ENCODE measurements at regions not wholly inside any gene's neighbourhood (a gene's known extent, or its start where the extent isn't known, plus 50 kb on each side); places are given as distances from the start of the nearest gene placed in this dataset.

DNA sequence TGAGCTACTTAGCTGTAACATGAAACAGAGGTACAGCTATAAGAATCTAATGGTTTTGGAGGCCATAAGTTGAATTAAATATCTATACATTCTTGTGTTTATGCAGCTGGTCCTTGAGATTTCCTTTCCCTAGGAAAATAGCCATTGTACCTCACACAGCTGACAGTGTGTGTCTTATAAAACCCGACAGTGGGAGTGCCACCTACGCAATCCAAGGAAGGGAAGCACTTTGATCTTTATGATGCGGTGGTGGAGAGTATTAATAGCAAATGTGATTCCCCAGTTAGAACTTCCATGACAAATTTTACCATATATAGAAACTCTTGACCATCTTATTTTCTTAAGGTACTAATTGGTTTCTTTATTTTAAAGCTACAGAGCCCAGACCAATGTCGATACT, 149.5 kb downstream of the TMEM200A start:
- Histone ChIP-seq H2BK5ac (ENCODE audit: low read depth, low read length, poor library complexity, severe bottlenecking) (no peak overlapping the region), H3K27me3 (ENCODE audit: control insufficient read depth in 1 of 2, insufficient read depth in 1 of 2, low read length in 2 of 2) (no peaks in the 10 kb centered on the region), H3K18ac (ENCODE audit: low read depth in 1 of 2, low read length in 2 of 2) (no peak overlapping the region), H3K79me1 (replicated peaks; ENCODE audit: low read length, poor library complexity, severe bottlenecking) (no peaks in the 10 kb centered on the region), H3K36me3 (ENCODE audit: control insufficient read depth in 1 of 2, insufficient read depth in 2 of 2, low read depth in 1 of 2, low read length in 2 of 2) (no peaks in the 10 kb centered on the region), H2AK5ac (ENCODE audit: low read length, severe bottlenecking) (no peak overlapping the region), H2BK120ac (ENCODE audit: low read depth, low read length) (no peak overlapping the region), H3K9me3 (ENCODE audit: control insufficient read depth, low read length) (no peaks in the 10 kb centered on the region), H3K23ac (ENCODE audit: low read length in 2 of 2) (no peak overlapping the region), H3K4me1 (ENCODE audit: control insufficient read depth, insufficient read depth, low read depth, low read length) (no peaks in the 10 kb centered on the region), H4K8ac (ENCODE audit: low read length) (no peak overlapping the region), H3K4me3 (ENCODE audit: insufficient read depth in 1 of 2, low read depth in 1 of 2, low read length in 2 of 2) (no peak overlapping the region), H2BK15ac (ENCODE audit: low read depth, poor library complexity, severe bottlenecking) (no peak overlapping the region), H2AFZ (ENCODE audit: low read depth, low read length) (no peak overlapping the region), H3K14ac (ENCODE audit: low read length in 2 of 2) (no peak overlapping the region), H2BK12ac (ENCODE audit: low read length in 2 of 2) (no peak overlapping the region), H3K27ac (ENCODE audit: low read length, poor library complexity, severe bottlenecking) (no peak overlapping the region), H3K4ac (ENCODE audit: low read depth in 1 of 2, low read length in 2 of 2) (no peak overlapping the region), H3K9ac (ENCODE audit: low read length) (no peak overlapping the region), H4K91ac (ENCODE audit: low read length) (no peak overlapping the region), H3K4me2 (ENCODE audit: low read length, poor library complexity, severe bottlenecking) (no peak overlapping the region)
- WGBS, result no CpG with 5 or more reads among the region's 4 CpGs
- DNase-seq, result no peak

DNA sequence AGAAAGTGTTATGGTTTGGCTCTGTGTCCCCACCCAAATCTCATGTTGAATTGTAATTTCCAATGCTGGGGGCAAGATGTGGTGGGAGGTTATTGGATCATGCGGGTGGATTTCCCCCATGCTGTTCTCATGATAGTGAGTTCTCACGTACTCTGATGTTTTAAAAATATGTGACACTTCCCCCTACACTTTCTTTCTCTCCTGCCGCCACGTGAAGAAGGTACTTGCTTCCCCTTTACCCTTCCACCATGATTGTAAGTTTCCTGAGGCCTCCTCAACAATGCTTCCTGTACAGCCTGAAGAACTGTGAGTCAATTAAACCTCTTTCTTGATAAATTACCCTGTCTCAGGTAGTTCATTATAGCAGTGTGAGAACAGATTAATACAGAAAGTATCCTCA, 150.8 kb downstream of the TMEM200A start:
- 95% methylated on average over 4 of the region's 4 CpGs for WGBS
- H2AK5ac ChIP-seq (ENCODE audit: low read length, severe bottlenecking), result no peak overlapping the region
- no peak overlapping the region for H3K23ac ChIP-seq (ENCODE audit: low read length in 2 of 2)
- H3K27me3 ChIP-seq (ENCODE audit: control insufficient read depth in 1 of 2, insufficient read depth in 1 of 2, low read length in 2 of 2), result no peaks in the 10 kb centered on the region
- H4K91ac ChIP-seq (ENCODE audit: low read length), result no peak overlapping the region
- no peak overlapping the region for H3K27ac ChIP-seq (ENCODE audit: low read length, poor library complexity, severe bottlenecking)
- H3K36me3 ChIP-seq (ENCODE audit: control insufficient read depth in 1 of 2, insufficient read depth in 2 of 2, low read depth in 1 of 2, low read length in 2 of 2), result no peaks in the 10 kb centered on the region
- no peak for DNase-seq
- no peak overlapping the region for H3K9ac ChIP-seq (ENCODE audit: low read length)
- H4K8ac ChIP-seq (ENCODE audit: low read length), result no peak overlapping the region
- no peak overlapping the region for H3K4me2 ChIP-seq (ENCODE audit: low read length, poor library complexity, severe bottlenecking)
- no peak overlapping the region for H3K4ac ChIP-seq (ENCODE audit: low read depth in 1 of 2, low read length in 2 of 2)
- no peak overlapping the region for H2BK12ac ChIP-seq (ENCODE audit: low read length in 2 of 2)
- H2AFZ ChIP-seq (ENCODE audit: low read depth, low read length), result no peak overlapping the region
- no peaks in the 10 kb centered on the region for H3K9me3 ChIP-seq (ENCODE audit: control insufficient read depth, low read length)
- H2BK120ac ChIP-seq (ENCODE audit: low read depth, low read length), result no peak overlapping the region
- no peaks in the 10 kb centered on the region for H3K79me1 ChIP-seq (replicated peaks; ENCODE audit: low read length, poor library complexity, severe bottlenecking)
- no peak overlapping the region for H3K14ac ChIP-seq (ENCODE audit: low read length in 2 of 2)
- no peaks in the 10 kb centered on the region for H3K4me1 ChIP-seq (ENCODE audit: control insufficient read depth, insufficient read depth, low read depth, low read length)
- no peak overlapping the region for H2BK5ac ChIP-seq (ENCODE audit: low read depth, low read length, poor library complexity, severe bottlenecking)
- H3K18ac ChIP-seq (ENCODE audit: low read depth in 1 of 2, low read length in 2 of 2), result no peak overlapping the region
- H2BK15ac ChIP-seq (ENCODE audit: low read depth, poor library complexity, severe bottlenecking), result no peak overlapping the region
- H3K4me3 ChIP-seq (ENCODE audit: insufficient read depth in 1 of 2, low read depth in 1 of 2, low read length in 2 of 2), result no peak overlapping the region

DNA sequence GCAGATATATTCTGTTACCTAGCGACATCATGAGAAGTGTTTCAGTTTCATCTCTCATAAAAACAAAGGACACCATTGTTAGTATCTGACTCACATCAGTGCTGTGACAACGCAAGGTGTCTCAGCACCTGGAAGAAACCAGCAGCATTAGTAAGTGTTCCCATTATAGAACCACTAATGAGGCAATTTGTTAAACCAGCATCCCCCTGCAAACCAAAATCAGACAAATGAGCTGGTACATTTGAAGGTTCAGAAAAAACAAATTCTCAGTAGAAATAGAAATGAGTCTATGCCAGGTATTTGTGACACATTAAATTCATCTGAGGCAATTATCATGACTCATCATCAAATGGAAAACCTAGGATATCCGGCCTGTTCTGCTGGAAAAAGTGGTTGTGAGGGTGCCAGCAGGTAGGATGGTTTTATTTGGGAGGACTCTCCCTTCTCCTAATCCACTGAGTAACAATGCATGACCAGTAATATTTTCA, 151.7 kb downstream of the TMEM200A start:
- no peaks in the 10 kb centered on the region for H3K4me1 ChIP-seq (ENCODE audit: control insufficient read depth, insufficient read depth, low read depth, low read length)
- H3K4me3 ChIP-seq (ENCODE audit: insufficient read depth in 1 of 2, low read depth in 1 of 2, low read length in 2 of 2), result no peak overlapping the region
- no peaks in the 10 kb centered on the region for H3K27me3 ChIP-seq (ENCODE audit: control insufficient read depth in 1 of 2, insufficient read depth in 1 of 2, low read length in 2 of 2)
- H2BK5ac ChIP-seq (ENCODE audit: low read depth, low read length, poor library complexity, severe bottlenecking), result no peak overlapping the region
- no peak overlapping the region for H4K91ac ChIP-seq (ENCODE audit: low read length)
- no peak overlapping the region for H3K23ac ChIP-seq (ENCODE audit: low read length in 2 of 2)
- H3K79me1 ChIP-seq (replicated peaks; ENCODE audit: low read length, poor library complexity, severe bottlenecking), result no peaks in the 10 kb centered on the region
- no peak overlapping the region for H3K18ac ChIP-seq (ENCODE audit: low read depth in 1 of 2, low read length in 2 of 2)
- no peak overlapping the region for H2BK120ac ChIP-seq (ENCODE audit: low read depth, low read length)
- no peak overlapping the region for H3K14ac ChIP-seq (ENCODE audit: low read length in 2 of 2)
- no peak overlapping the region for H2AFZ ChIP-seq (ENCODE audit: low read depth, low read length)
- no peak overlapping the region for H3K27ac ChIP-seq (ENCODE audit: low read length, poor library complexity, severe bottlenecking)
- no peak for DNase-seq
- H3K9ac ChIP-seq (ENCODE audit: low read length), result no peak overlapping the region
- H3K4ac ChIP-seq (ENCODE audit: low read depth in 1 of 2, low read length in 2 of 2), result no peak overlapping the region
- H4K8ac ChIP-seq (ENCODE audit: low read length), result no peak overlapping the region
- no peak overlapping the region for H2AK5ac ChIP-seq (ENCODE audit: low read length, severe bottlenecking)
- 92% methylated on average over 3 of the region's 3 CpGs for WGBS
- H3K4me2 ChIP-seq (ENCODE audit: low read length, poor library complexity, severe bottlenecking), result no peak overlapping the region
- H2BK15ac ChIP-seq (ENCODE audit: low read depth, poor library complexity, severe bottlenecking), result no peak overlapping the region
- no peaks in the 10 kb centered on the region for H3K9me3 ChIP-seq (ENCODE audit: control insufficient read depth, low read length)
- H3K36me3 ChIP-seq (ENCODE audit: control insufficient read depth in 1 of 2, insufficient read depth in 2 of 2, low read depth in 1 of 2, low read length in 2 of 2), result no peaks in the 10 kb centered on the region
- H2BK12ac ChIP-seq (ENCODE audit: low read length in 2 of 2), result no peak overlapping the region

DNA sequence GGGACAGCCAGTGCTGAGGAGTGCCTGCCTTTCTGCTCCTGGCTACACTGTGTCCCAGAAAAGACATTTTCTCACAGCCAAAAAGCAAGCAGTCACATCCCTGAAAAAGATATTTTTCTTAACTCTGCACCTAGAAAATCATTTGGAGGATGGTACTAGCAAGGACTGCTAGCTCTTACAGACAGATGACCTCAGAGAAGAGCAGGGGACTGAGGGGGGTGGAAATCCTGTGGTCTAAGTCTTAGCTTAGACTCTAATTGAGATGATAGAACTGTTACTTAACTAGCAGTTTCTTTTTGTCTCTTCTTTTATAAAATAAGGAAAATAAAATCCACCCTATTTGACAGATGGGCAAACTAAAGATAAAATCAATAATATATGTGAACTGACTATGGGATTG, 152.8 kb downstream of the TMEM200A start:
- H2AK5ac ChIP-seq (ENCODE audit: low read length, severe bottlenecking), result no peak overlapping the region
- no peak for DNase-seq
- H3K4ac ChIP-seq (ENCODE audit: low read depth in 1 of 2, low read length in 2 of 2), result no peak overlapping the region
- no peak overlapping the region for H2BK5ac ChIP-seq (ENCODE audit: low read depth, low read length, poor library complexity, severe bottlenecking)
- no peaks in the 10 kb centered on the region for H3K4me1 ChIP-seq (ENCODE audit: control insufficient read depth, insufficient read depth, low read depth, low read length)
- no peaks in the 10 kb centered on the region for H3K9me3 ChIP-seq (ENCODE audit: control insufficient read depth, low read length)
- H3K27me3 ChIP-seq (ENCODE audit: control insufficient read depth in 1 of 2, insufficient read depth in 1 of 2, low read length in 2 of 2), result no peaks in the 10 kb centered on the region
- H3K4me2 ChIP-seq (ENCODE audit: low read length, poor library complexity, severe bottlenecking), result no peak overlapping the region
- H2BK12ac ChIP-seq (ENCODE audit: low read length in 2 of 2), result no peak overlapping the region
- no peak overlapping the region for H4K8ac ChIP-seq (ENCODE audit: low read length)
- H2BK15ac ChIP-seq (ENCODE audit: low read depth, poor library complexity, severe bottlenecking), result no peak overlapping the region
- H3K23ac ChIP-seq (ENCODE audit: low read length in 2 of 2), result no peak overlapping the region
- no peak overlapping the region for H3K4me3 ChIP-seq (ENCODE audit: insufficient read depth in 1 of 2, low read depth in 1 of 2, low read length in 2 of 2)
- no peak overlapping the region for H2BK120ac ChIP-seq (ENCODE audit: low read depth, low read length)
- no peaks in the 10 kb centered on the region for H3K36me3 ChIP-seq (ENCODE audit: control insufficient read depth in 1 of 2, insufficient read depth in 2 of 2, low read depth in 1 of 2, low read length in 2 of 2)
- no peak overlapping the region for H3K14ac ChIP-seq (ENCODE audit: low read length in 2 of 2)
- H3K27ac ChIP-seq (ENCODE audit: low read length, poor library complexity, severe bottlenecking), result no peak overlapping the region
- H3K9ac ChIP-seq (ENCODE audit: low read length), result no peak overlapping the region
- no peak overlapping the region for H3K18ac ChIP-seq (ENCODE audit: low read depth in 1 of 2, low read length in 2 of 2)
- no peak overlapping the region for H2AFZ ChIP-seq (ENCODE audit: low read depth, low read length)
- no peaks in the 10 kb centered on the region for H3K79me1 ChIP-seq (replicated peaks; ENCODE audit: low read length, poor library complexity, severe bottlenecking)
- H4K91ac ChIP-seq (ENCODE audit: low read length), result no peak overlapping the region
